Gastrocnemius medialis (tissue), 4 donors: ENCODE measurements at regions not wholly inside any gene's neighbourhood (a gene's known extent, or its start where the extent isn't known, plus 50 kb on each side); places are given as distances from the start of the nearest gene placed in this dataset.

ENCODE experiments used
- POLR2A ChIP-seq, 2 donors: fragments of 450-650 bp; IDR thresholded peaks; one replicate each; pipeline ENCODE4 v1.6.1; 2017; ENCODE audit warnings: antibody characterized with exemption in 2 of 2, mild to moderate bottlenecking in 2 of 2, moderate library complexity in 2 of 2
- TF ChIP-seq, protein P1 (sequence below), 5 experiments: fragments of 450-650 bp in 3 of 5; fragments of 200-600 bp in 2 of 5; sonication (generic) in 2 of 5; IDR thresholded peaks in 4 of 5; conservative IDR thresholded peaks in 1 of 5; 1 replicate in 4 of 5; 2 replicates in 1 of 5; pipeline ENCODE4 v1.5.1; 2016 to 2019; ENCODE audit warnings: antibody characterized with exemption in 5 of 5, mild to moderate bottlenecking in 3 of 5, moderate library complexity in 3 of 5

DNA sequence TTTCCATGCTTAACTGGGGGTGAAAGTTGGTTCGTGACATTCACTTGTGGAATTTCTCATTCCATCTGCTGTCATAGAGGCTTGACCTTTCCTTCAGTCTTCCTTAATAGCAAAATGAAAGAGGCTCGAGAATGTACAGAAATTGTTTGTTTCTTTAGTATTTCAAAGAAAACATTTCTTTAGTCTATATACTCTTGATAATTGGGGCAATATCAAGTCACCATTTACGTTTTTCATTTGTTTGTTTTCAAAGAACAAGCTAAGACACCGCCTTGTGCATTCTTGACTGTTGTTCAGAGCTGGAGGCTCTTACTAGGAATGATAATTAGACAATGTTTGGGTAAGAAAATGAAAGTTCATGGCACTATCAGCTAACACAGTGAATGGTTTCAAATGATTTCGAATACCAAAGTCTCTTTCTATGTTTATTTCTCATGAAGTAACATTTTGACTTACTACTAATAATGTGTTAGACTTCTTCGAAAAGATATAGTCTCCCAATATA, 835.4 kb downstream of the SEMA5A start:
- no peak for TF ChIP-seq POLR2A (IDR thresholded peaks at IDR 0.05)
- TF ChIP-seq, protein P1, sequence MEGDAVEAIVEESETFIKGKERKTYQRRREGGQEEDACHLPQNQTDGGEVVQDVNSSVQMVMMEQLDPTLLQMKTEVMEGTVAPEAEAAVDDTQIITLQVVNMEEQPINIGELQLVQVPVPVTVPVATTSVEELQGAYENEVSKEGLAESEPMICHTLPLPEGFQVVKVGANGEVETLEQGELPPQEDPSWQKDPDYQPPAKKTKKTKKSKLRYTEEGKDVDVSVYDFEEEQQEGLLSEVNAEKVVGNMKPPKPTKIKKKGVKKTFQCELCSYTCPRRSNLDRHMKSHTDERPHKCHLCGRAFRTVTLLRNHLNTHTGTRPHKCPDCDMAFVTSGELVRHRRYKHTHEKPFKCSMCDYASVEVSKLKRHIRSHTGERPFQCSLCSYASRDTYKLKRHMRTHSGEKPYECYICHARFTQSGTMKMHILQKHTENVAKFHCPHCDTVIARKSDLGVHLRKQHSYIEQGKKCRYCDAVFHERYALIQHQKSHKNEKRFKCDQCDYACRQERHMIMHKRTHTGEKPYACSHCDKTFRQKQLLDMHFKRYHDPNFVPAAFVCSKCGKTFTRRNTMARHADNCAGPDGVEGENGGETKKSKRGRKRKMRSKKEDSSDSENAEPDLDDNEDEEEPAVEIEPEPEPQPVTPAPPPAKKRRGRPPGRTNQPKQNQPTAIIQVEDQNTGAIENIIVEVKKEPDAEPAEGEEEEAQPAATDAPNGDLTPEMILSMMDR (IDR thresholded peaks at IDR 0.05 in 4 of 5, conservative IDR thresholded peaks at IDR 0.05 in 1 of 5) = no peak
